ENCODE measurements at regions not wholly inside any gene's neighbourhood (a gene's known extent, or its start where the extent isn't known, plus 50 kb on each side); places are given as distances from the start of the nearest gene placed in this dataset.

GRCh38 chr5:1651250-1651649, 127.5 kb upstream of the LPCAT1 start:
- WGBS (ENCODE audit: insufficient coverage) = 88% methylated on average over 2 of the region's 6 CpGs
- Mint-ChIP-seq H3K36me3 (no peaks in the 10 kb centered on the region), H3K9me3 (peaks cover 0 to 6% (median 2%) of the 10 kb centered on the region in 7 donors), H3K4me3 (no peak overlapping the region), H3K27me3 (ENCODE audit: low read depth in 3 of 3) (peaks cover 28 to 61% (median 45%) of the 10 kb centered on the region in 3 donors), H3K27ac (no peak overlapping the region), H3K4me1 (peaks cover 9% of the 10 kb centered on the region)
- no peak overlapping the region for H3K4me3 ChIP-seq (replicated peaks in 1 of 3; ENCODE audit: low read depth in 2 of 3, low read length in 3 of 3)
- no peak overlapping the region for H2AFZ ChIP-seq (ENCODE audit: insufficient read depth, low read depth, low read length, poor library complexity, severe bottlenecking)
- no peak for DNase-seq
- TF ChIP-seq CTCF (IDR thresholded peaks at IDR 0.05) = no peak
- H4K20me1 ChIP-seq (ENCODE audit: insufficient read depth, low read length) = no peaks in the 10 kb centered on the region
- H3K9me3 ChIP-seq (replicated peaks in 1 of 2; ENCODE audit: control insufficient read depth in 1 of 2, insufficient read depth in 1 of 2, low read length in 2 of 2) = no peaks in the 10 kb centered on the region
- H3K27ac ChIP-seq (ENCODE audit: low read depth in 1 of 2, low read length in 2 of 2) = no peak overlapping the region
- no peaks in the 10 kb centered on the region for H3K79me2 ChIP-seq (ENCODE audit: insufficient read depth, low read length)
- intact Hi-C loops (cut with micrococcal nuclease) = loop anchor here in 1 of 2 donors (10.0 kb wide), 1 partner anchor 726 kb away; no protein-coding TSS in a partner anchor
- no peaks in the 10 kb centered on the region for H3K36me3 ChIP-seq (replicated peaks in 1 of 2; ENCODE audit: control insufficient read depth in 1 of 2, insufficient read depth in 2 of 2, low read length in 2 of 2)
- no peaks in the 10 kb centered on the region for H3K4me1 ChIP-seq (ENCODE audit: control insufficient read depth in 1 of 2, insufficient read depth in 2 of 2, low read length in 2 of 2)
- no peak overlapping the region for H3K9ac ChIP-seq (ENCODE audit: insufficient read depth, low read length, poor library complexity, severe bottlenecking)
- peaks cover 0 to 22% of the 10 kb centered on the region in 2 donors for H3K27me3 ChIP-seq (ENCODE audit: control insufficient read depth in 2 of 2, insufficient read depth in 2 of 2, low read length in 2 of 2)
- H3K4me2 ChIP-seq (replicated peaks; ENCODE audit: extremely low read depth, low read length, poor library complexity, severe bottlenecking) = no peak overlapping the region

- Histone ChIP-seq H3K4me3 (replicated peaks in 1 of 3; ENCODE audit: low read depth in 2 of 3, low read length in 3 of 3) (no peak overlapping the region), H3K27me3 (ENCODE audit: control insufficient read depth in 2 of 2, insufficient read depth in 2 of 2, low read length in 2 of 2) (peaks cover 0 to 26% of the 10 kb centered on the region in 2 donors), H3K9ac (ENCODE audit: insufficient read depth, low read length, poor library complexity, severe bottlenecking) (no peak overlapping the region), H3K36me3 (replicated peaks in 1 of 2; ENCODE audit: control insufficient read depth in 1 of 2, insufficient read depth in 2 of 2, low read length in 2 of 2) (no peaks in the 10 kb centered on the region), H2AFZ (ENCODE audit: insufficient read depth, low read depth, low read length, poor library complexity, severe bottlenecking) (no peak overlapping the region), H4K20me1 (ENCODE audit: insufficient read depth, low read length) (no peaks in the 10 kb centered on the region), H3K79me2 (ENCODE audit: insufficient read depth, low read length) (no peaks in the 10 kb centered on the region), H3K4me2 (replicated peaks; ENCODE audit: extremely low read depth, low read length, poor library complexity, severe bottlenecking) (no peak overlapping the region), H3K4me1 (ENCODE audit: control insufficient read depth in 1 of 2, insufficient read depth in 2 of 2, low read length in 2 of 2) (peaks cover 3 to 4% of the 10 kb centered on the region in 2 donors), H3K9me3 (replicated peaks in 1 of 2; ENCODE audit: control insufficient read depth in 1 of 2, insufficient read depth in 1 of 2, low read length in 2 of 2) (peaks cover 0 to 3% of the 10 kb centered on the region in 2 donors), H3K27ac (ENCODE audit: low read depth in 1 of 2, low read length in 2 of 2) (no peak overlapping the region)
- Mint-ChIP-seq H3K9me3 (peaks cover 0 to 5% (median 3%) of the 10 kb centered on the region in 7 donors), H3K27ac (no peak overlapping the region), H3K36me3 (no peaks in the 10 kb centered on the region), H3K27me3 (ENCODE audit: low read depth in 3 of 3) (peaks cover 40 to 62% (median 49%) of the 10 kb centered on the region in 3 donors), H3K4me1 (peaks cover 14% of the 10 kb centered on the region), H3K4me3 (no peak overlapping the region)
- WGBS (ENCODE audit: insufficient coverage) = 82% methylated on average over 4 of the region's 4 CpGs
- DNase-seq = no peak
- no peak for TF ChIP-seq CTCF (IDR thresholded peaks at IDR 0.05)
- intact Hi-C loops (cut with micrococcal nuclease) = loop anchor here (10.0 kb wide), 2 partner anchors 185 to 265 kb away; no protein-coding TSS in a partner anchor
Measured at GRCh38 chr5:1649554-1649953, 125.8 kb upstream of the LPCAT1 start.

All from CD14-positive monocyte (primary cell).